SU-DHL-6 (cell line): ENCODE measurements at regions not wholly inside any gene's neighbourhood (a gene's known extent, or its start where the extent isn't known, plus 50 kb on each side); places are given as distances from the start of the nearest gene placed in this dataset.

Experiments
- CTCF ChIP-seq: fragments of 200-600 bp; sonication (generic); IDR thresholded peaks from one replicate; pipeline ENCODE4 v1.5.1; 2017; ENCODE audit warnings: antibody characterized with exemption, mild to moderate bottlenecking, low read length, moderate library complexity; ENCODE audit not compliant: insufficient read depth, poor library complexity, severe bottlenecking
- EZH2phosphoT487 ChIP-seq: fragments of 200-600 bp; sonication (generic), shearing (Covaris generic); conservative IDR thresholded peaks from 2 replicates; pipeline ENCODE4 v1.6.1; 2018; ENCODE audit warnings: mild to moderate bottlenecking, antibody characterized with exemption, low read length, moderate library complexity, mixed read lengths

- TF ChIP-seq CTCF (no peak), EZH2phosphoT487 (no peak)
Observed at GRCh38 chr18:77973745-77974144, 724.1 kb downstream of the GALR1 start.
